GM21381 (cell line): ENCODE measurements at regions not wholly inside any gene's neighbourhood (a gene's known extent, or its start where the extent isn't known, plus 50 kb on each side); places are given as distances from the start of the nearest gene placed in this dataset.
"Not testable (repeated sequence)": the region's sequence is repeated elsewhere in the genome, so short reads cannot be mapped to it uniquely, and the experiment has no call there.

ENCODE experiments used
- ATAC-seq: cut with Tn5 transposase; IDR thresholded peaks from one replicate; pipeline ENCODE4 v1.9.1; 2021; ENCODE audit warnings: mild to moderate bottlenecking, moderate library complexity; ENCODE audit not compliant: unreplicated experiment

- ATAC-seq = no peak
These were observed 264.7 kb downstream of the SOX9 start for GRCh38 chr17:72385475-72385874.

- not testable (repeated sequence) for ATAC-seq
These were observed 265.4 kb downstream of the SOX9 start for GRCh38 chr17:72386173-72386572.

GRCh38 chr17:72386619-72387237, 265.9 kb downstream of the SOX9 start:
- ATAC-seq = no peak

GRCh38 chr17:72387487-72387886, 266.7 kb downstream of the SOX9 start:
- ATAC-seq = no peak

DNA sequence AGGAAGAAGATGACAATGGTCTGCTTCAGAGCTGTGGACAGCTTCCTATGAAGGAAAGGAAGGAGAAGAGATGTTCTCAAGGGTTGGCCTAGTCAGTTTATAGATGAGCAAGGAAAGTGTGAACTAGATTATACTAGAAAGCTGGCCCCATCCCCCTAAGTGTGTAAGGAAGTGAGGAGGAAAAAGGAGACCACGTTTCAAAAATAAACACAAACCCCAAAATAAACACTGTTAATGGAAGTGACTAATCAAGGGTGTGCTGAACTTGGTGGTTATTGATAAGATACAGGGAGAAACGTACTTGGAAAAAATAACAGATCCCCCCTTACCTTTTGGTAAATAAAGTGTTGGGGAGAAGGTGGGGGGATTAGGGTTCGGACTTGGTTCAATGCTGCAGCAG, 267.1 kb downstream of the SOX9 start:
- ATAC-seq = no peak

DNA sequence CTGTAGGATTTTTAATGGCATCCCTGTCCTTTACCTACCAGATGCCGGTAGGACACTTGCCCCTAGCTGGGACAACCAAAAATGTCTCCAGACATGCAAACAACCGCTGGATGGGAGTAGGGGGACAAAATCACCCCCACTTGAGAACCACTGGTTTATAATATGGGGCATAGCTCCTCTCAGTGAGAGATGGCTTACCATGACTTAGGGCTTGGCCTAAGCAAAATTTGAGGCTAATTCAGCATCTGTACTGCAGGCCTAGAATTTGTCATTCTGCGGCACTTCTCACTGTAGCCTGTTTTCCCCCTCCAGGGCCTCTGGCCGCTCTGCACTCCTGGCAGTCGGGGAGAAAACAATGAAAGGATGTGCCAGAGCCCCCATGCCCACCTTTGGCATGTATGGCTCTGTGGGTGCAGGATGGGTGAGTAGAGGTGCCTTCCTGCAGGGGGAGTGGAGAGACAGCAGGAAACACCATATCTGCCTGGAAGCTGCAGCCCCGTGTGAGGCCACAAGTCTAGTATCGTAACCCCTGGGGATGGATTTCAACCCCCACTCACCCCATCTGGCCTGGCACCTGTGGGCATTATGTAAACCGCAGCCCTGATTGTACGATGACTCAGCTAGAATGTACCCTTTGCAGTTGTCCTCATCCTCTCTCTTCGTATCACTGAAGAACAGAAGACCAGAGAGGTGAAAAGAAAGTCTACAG, 268.1 kb downstream of the SOX9 start:
- peak; percentile 43 for ATAC-seq

GRCh38 chr17:72390675-72391508, 270.1 kb downstream of the SOX9 start:
- ATAC-seq = no peak

DNA sequence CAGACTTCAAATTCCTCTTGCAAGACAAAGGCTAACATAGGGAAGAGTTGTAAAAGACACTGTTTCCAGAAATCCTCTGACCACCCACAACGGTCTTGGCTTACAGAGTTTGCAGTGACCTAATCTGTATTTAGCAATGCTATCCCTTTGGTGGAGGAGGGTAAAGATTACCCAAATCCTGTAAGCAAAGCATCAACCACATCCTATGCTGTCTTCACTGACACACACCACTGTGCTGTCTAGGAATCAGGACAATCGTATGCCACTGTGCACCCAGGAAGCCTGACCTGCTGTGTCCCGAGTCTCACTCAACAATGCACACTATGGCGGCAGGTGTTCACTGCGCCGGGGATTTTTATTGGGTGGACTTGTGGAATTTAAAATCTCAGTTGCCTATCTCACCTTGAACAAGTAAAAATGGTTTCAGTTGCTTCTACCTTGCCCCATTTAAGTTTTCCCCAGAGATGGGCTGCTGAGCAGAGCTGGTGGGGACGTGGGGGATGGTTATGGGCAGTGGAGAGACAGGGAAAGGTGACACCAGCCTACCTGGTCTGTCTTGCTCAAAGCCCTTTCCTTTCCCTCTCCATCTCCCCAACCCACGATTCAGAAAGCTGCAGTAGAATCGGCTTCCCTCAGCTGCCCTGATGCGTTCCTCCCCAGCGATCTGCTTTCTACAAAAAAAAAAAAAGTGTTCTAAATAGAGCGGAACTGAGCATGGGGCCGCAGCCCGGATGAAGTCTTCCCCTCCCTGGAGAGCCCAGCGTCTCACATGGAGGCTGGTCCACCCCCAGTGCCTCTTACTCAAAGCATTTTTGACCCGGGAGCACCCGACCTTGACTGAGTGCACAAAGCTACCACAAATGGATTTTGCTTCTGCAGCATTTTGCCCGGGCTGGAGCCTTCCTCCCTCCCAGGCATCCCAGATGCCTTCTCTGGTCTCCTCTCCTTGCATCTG, 271.5 kb downstream of the SOX9 start:
- ATAC-seq = no peak

- ATAC-seq = no peak
These were observed 272.7 kb downstream of the SOX9 start for GRCh38 chr17:72393553-72393952.

DNA sequence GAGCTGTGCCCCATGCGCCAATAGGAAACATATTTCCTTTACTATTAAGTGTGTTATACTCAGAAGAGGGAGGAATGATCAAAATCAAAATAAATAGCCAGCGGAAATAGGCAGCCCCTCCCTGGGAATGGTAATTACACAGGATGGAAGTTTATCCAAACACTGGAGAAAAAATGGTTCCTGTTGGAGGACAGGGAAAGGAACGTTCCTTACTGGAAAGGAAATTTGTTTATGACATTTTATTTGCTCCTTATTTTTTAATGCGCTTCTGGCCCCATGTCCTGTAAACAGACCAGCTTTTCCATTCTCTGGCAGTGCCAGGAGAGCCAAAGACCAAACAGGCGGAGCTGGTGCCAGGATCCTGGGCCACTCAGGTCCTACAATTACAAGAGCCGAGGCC, 273.7 kb downstream of the SOX9 start:
- no peak for ATAC-seq

DNA sequence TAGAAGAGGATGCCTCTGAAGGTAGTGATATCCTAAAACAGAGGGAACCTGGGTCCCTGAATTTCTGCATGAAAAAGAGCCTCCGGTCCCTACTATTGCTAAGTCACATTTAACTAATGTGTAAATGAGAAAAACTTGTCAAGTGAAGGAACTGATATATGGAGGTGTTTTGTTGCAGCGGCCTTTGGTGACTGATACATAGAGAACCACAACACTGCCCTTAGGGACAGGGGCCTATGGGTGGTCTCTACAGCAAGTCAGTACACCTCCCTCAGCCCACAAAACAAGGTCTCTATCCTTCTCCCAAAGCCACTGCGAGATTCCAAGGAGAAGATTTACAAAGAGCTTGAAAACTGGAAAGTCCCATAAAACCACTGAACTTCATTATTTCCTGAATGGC, 275.3 kb downstream of the SOX9 start:
- no peak for ATAC-seq

DNA sequence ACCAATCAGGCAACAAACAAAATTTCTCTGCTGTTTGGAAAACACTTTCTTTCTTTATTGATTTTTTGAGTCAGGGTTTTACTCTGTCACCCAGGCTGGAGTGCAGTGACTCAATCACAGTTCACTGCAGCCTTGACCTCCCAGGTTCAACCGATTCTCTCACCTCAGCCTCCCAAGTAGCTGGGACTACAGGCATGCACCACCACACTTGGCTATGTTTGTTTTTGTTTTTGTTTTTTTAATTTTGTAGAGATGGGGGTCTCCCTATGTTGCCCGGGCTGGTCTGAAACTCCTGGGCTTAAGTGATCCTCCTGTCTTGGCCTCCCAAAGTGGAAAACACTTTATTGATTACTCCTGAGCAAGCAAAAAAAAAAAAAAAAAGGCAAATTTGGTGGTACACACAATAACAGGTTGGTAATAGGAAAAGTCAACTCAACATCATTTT, 276.4 kb downstream of the SOX9 start:
- ATAC-seq = no peak

DNA sequence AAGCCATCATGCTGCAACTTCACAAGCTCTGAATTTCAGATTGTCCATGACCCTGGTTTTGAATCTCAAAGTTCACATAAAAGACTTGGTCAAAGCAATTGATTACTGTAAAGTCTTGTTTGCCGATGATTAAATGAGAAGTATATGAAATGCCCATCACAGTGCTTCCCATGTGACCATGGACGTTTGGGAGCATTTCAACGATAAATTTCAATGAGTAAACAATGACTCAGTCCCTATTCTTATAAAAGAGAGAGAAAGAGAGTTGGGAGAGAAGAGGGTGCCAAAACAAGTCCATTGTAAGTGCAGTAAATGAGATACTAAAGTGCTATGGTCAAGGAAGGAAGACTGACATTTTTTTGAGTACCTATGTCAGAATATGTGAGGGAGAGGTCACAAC, 276.9 kb downstream of the SOX9 start:
- ATAC-seq = no peak

GRCh38 chr17:72399023-72399607, 278.3 kb downstream of the SOX9 start:
- no peak for ATAC-seq

- no peak for ATAC-seq
These were observed 279.0 kb downstream of the SOX9 start for GRCh38 chr17:72399608-72400487.

DNA sequence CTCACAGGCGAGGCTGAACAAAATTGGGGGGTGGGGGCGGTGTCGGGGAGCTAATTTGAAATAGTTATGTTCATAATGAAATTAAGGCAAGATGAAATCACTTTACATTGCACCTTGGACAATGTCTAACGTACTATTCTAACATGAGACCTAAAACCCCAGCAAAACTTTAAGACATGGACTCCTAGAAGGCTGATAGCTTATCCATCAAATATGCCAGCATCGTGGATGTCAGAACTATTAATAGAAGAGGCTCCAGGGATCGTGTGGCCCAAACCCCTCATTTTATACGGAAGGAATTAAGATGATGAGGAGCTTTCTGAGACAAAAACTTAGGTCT, 279.6 kb downstream of the SOX9 start:
- ATAC-seq = no peak

GRCh38 chr17:72400863-72401262, 280.0 kb downstream of the SOX9 start:
- ATAC-seq = no peak

- no peak for ATAC-seq
These were observed 281.3 kb downstream of the SOX9 start for GRCh38 chr17:72401883-72402726.
